NCI-H146 treated with DMSO at 0.1 percent for 48 hours (cell line): ENCODE measurements at regions not wholly inside any gene's neighbourhood (a gene's known extent, or its start where the extent isn't known, plus 50 kb on each side); places are given as distances from the start of the nearest gene placed in this dataset.

Source experiments
- DNase-seq: peaks from one replicate; lab custom pipeline; 2025; ENCODE audit not compliant: unreplicated experiment; lab: John Stamatoyannopoulos, UW

DNA sequence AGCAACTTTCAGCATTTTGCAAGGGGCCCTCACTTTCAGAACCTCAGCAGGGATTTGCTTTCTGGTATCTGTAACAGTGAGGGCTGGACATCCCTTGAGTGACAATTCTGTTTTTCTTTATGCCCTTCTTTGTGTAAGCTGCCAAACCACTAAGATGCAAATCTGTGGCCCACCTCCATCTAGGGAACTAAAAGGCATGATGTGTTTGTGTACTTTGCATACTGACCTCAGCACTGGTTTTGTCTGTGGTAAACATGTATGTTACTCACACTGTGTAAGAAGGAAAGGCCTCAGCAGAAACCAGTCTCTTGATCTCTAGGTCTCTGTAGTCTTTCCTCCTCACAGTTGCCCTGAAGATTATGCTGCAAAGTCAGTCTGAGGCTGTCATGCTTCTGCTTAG, 396.6 kb upstream of the DYNLRB2 start:
- DNase-seq = no peak

DNA sequence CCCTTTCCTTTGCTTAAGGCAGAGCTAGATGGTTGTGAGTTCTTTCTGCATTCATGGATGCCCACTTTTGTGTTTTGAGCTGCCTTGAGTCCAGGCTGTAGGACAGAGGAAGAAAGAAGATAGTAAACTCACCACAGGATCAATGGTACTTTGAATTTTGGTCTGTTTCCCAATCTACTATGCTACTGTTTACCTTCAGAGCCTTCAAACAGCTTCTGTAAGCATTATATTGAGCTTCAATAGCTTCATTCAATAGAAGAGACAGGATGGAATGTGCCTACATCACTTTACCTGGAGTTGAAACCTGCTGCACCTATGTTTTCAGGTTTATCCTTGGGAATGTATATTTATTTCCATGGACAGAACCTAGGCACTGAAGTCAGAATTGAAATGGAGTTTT, 397.9 kb upstream of the DYNLRB2 start:
- no peak for DNase-seq

DNA sequence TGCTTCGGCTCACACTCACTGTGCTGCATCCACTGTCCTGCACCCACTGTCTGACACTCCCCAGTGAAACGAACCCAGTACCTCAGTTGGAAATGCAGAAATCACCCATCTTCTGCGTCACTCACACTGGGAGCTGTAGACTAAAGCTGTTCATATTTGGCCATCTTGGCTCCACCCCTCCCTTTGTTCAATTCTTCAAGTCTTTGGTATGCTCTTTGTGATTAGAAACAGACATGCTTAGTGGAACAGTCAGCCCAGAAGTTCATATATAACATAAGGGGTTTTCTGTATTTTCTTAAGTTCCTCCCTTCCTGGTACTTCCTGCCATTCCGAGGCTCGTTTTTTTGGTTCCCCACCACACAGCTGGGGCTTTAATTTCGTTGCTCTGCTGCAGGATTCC, 398.5 kb upstream of the DYNLRB2 start:
- DNase-seq = no peak

DNA sequence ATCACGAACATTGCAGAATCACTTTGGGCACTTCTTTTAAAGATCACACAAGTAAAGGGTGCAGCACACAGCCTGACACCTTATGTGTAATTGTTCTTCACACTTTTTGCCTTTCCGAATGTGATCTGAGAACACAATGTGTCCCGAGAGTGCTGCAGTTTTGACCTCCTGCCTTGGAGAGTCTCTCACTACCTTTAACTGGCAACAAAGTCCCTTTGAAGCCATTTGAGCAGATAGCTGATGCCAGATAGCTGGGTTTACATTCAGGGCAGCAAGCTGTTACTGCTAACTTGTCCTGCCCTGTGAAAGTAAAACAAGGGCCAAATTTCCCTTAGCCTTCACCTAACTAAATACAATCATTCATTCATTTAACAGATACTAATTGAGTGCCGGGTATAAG, 411.0 kb upstream of the DYNLRB2 start:
- no peak for DNase-seq

DNA sequence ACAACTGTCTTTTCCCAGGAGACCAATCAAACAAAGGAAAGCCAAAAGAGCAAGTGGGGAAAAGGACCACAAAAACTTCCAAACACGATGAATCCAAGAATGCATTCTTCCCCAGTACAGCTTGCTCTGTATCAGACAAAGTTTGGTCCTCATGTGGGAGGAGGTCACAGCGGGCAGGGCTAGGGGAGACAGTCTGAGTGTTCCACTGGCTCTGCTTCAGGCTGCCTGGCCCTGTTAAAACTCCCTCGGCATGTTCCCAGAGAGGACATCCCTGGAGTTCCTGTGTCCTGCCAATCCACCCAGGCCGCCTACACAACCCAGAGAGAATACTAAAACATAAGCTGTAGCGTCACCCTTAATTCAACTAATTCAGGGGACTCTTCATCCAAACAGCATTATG, 415.1 kb upstream of the DYNLRB2 start:
- DNase-seq = no peak

DNA sequence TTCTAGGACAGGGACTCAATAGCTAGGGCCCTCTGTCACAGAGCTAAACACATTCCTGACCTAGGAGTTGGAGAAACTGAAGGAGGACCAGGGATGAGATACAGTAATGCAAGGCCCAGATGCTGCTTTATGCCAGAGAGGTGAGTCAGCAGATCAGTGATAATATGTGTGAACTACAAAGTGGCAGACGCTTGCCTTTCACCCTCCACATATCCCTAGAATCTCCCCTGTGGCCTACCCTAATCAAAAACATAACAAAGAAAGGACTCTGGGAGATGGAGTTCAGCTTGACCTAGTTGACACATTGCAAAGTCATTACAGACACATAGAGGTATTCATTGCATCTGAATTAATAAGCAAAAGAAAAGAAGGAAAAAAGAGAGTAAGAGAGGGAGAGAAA, 417.6 kb upstream of the DYNLRB2 start:
- DNase-seq = no peak

DNA sequence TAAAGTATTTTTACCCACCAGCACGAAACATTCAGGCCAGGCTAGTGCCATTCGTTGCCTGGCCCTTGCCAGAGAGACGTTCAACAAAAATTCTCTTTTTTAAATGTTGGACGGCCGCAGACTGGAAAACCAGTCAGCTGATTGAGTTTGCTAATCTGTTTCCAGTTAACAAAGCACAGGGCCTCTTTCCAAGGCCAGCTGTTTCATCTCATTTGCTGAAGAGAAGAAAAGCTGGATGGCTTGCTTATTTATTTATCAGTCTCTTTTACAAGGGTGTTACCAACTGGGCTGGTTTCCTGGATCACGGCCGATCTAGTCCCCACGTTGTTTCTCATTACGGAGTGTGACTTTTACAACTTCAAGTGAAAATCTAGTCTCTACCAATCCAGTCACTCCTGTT, 418.7 kb upstream of the DYNLRB2 start:
- no peak for DNase-seq

DNA sequence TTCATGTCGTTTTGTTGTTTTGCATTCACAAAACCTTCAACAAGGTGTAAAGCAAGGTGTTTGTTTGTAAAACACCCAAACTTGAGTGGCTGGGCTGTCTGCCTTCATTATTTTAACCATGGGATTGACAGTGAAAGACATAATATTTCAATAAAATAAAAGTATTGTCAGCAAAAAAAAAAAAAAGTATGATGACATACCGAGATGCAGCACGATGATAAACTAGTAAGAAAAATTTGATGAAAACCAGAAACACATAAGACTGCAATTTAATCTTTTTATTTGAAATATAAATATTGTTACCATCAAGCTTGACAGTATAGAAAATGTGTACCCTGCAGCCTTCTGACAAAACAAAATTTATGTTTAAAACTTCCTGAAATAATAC, 419.3 kb upstream of the DYNLRB2 start:
- DNase-seq = no peak

DNA sequence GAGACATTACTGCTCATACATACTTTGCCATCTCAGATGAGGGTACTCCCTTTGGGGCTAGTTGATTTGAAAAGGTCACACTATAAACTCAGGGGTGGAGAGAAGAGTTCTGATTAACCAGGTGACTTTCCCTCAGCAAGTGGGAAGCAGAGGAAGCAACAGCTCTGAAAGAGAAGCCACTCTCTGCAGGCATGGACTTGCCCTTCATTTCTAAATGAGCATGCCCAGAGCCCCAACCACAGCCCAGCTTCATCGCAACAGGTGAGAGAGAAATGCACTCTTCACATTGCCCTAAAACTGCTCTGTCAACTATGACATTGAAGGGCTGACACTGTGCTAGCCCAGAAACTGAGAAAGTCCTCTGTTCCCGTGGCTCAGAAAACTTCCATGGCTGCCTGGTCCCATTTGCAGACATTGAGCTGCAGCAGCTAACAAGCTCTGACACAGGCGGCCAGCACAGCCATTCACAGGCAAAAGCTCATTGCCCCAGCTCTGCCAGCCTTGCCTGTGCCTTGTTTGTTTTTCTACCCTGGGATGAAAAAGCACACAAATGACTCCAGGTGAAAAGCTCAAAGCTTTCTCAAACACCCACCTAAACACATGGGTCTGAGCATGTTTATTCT, 419.8 kb upstream of the DYNLRB2 start:
- no peak for DNase-seq

DNA sequence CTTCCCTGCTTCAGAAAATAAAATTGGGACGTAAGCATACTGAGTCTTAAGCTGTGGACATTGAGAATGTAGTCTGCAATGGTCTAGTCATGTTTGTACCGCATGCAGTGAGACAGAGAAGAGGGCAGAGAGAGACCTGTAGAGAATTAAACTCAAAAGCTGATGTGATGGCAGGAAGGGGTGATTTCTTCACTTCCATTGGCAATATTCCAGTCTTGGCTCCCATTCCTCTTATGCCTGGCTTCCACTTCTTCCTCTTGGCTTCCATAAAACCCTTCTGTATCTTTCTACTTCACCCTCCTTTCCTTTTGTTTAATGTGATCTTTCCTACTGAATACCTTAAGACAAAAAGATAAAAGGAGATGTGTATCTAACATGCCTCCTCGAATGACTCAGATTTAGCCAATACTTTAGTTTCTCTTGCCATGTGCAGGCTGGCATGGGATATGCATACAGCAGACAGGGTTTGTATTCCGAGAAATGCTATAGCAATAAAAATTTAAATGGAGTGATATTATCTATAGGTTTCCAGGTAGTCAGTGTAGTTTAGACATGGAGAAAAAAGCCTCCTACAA, 423.1 kb upstream of the DYNLRB2 start:
- no peak for DNase-seq

DNA sequence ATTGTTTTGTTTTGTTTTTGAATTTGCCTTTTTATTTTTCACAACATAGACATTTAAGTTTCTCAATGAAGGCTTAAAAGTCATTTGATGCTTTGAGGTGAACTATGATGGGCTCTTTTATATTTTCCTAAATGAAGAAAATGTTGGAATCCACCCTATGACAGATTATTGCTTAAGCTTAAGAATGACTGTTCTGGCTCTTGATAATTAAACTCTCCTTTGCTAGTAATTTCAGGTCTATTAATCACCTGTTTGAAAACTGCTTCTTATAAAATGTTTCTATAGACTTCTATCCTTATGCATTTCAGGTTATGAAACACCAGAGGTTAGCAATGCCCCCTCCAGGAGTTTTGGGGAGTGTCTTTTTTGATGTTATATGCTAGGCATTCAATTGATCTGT, 424.1 kb upstream of the DYNLRB2 start:
- DNase-seq = no peak

DNA sequence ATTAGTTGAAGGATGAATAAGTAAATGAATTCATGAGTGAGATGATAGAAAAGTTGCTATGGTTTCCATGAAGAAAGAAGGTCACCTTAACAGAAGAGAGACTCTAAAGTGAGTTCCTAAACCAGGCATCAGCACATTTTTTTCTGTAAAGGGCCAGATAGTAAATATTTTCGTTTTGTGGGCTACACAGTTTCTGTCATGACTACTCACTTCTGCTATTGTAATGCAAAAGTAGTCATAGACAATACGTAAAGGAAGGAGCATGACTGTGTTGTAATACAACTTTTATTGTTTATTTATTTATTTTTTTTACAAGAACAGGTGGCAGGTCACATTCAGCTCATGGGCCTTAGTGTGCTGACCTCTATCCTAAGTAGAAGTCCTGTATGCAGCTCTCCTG, 426.1 kb upstream of the DYNLRB2 start:
- DNase-seq = no peak

DNA sequence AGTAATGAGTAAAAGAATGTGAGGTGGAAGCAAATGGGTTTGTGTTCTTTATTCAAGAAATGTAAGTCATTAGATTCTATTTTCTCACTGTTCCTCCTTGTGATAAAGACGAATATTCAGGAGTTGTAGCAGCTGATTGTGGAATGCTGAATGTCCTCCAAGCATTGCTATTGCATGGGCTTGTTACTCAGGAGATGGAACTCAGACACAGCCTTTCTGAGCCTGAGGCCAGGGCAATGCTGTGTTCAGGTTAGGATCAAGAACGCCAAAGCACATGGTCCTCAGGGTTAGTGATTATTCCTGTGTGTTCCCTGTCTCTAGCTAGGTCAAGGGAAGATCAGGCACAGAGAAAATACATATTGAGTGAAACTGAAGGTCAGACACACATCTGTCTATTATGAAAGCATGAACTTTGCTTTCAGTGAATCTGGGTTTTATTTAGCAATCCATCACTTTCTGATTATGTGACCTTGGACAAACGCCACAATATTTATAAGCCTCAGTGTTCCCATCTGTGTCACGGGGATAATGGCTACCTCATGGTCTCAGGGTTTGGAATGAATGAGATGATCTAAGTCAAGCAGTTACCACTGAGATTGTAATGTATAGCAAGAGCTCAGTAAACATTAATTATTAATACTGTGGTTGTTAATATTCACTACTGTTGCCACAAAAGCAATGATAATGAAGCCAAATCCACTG, 426.8 kb upstream of the DYNLRB2 start:
- DNase-seq = no peak

DNA sequence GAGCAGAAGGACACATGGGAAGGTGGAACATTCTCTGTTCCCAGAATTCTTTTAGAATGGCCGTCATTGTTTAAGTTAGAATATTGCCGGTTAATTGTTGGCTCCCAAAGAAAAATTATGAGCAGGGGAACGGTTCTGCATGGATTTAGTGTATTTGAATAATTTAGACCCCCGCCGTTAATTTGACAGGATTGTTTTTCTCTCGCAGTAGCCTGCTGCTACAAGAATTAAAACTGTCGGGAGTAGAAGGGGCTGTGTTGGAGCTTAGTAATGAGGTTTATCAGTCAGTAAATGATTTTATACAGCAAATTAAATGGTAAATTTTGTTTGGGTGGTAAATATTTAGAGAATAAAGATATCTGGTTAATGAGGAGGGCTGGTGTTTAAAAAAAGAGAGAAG, 431.2 kb upstream of the DYNLRB2 start:
- DNase-seq = no peak

DNA sequence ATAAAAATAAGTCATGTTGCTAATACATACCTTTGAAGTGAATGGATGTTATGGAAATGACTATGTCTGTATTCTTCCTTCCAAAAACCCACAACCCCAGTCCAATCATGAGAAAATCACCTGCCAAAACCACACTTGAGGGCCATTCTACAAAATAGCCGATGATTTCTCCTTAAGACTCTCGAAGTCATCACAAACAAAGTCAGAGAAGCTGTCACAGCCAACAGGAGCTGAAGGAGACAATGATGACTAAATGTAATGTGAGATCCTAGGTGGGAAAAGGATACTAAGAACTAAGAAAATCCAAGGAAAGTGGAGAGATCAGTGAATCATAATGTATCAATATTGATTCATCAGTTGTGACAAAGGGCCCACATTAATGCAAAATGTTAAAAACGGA, 432.9 kb upstream of the DYNLRB2 start:
- no peak for DNase-seq

DNA sequence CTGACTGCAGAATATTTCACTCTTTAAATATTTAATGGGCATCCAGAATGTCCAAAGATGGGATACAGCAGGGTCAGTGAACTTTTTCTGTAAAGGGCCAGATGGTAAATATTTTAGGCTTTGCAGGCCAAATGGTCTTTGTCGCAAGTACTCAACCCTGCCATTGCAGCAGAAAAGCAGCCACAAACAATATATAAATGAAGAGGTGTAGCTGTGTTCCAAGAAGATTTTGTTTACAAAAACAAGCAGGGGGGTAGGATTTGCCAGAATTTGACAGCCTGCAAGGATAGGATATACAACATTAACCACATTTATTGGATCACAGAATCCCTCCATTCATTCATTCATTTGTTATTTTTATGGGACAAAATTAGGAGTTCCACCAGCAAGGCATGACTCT, 435.0 kb upstream of the DYNLRB2 start:
- DNase-seq = no peak

DNA sequence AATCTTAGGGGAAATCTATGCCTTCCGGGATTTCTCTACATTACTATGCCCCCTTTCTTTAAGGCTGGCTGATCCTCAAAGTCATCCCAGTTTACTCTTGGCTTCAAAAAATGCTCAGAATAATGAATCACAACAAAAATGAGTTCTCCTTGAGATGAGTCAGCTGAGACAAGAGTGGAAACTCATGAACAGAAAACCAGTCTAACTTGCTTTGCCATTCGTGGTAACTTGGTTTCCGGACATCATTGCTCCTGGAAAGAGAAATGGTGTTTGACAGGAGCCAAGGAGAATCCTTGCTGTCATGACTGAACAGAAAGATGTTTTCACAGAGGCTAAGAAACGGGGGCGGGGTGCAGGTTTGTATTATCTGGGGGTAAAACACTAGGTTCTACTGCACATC, 435.6 kb upstream of the DYNLRB2 start:
- no peak for DNase-seq

DNA sequence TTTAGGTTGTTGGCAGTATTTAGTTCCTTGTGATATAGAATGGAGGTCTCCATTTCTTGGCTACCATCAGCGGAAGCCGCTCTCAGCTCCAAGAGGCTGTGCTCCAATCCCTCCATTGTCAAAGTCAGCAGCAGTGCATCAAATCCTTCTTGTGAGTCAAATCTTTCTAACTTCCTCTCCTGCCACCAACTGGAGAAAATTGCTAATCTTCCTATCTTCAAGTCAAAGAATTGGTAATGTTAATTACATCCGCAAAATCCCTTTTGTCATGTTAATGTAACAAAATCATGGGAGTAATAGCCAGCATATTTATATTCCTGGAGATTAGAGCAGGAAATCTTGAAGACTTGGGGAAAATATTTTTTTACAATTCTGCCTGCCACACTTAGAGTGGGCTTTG, 436.4 kb upstream of the DYNLRB2 start:
- no peak for DNase-seq

DNA sequence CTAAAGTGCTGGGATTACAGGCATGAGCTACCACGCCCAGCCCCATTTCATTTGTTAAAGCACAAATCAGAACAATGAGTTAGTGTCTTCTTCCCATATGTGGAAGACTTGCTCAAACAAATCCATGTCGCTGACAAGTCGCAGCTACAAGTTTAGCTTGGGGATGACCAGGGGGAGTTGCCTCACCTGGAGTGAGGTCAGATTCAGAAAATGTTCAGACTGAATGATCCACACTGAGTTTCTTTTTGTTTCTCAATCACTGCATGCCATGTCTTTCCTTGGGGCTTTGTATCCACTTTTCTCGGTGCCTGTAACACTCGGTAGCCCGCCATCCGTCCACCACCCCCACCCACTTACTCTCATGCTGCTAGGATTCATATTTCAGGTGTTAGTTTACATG, 437.3 kb upstream of the DYNLRB2 start:
- no peak for DNase-seq

DNA sequence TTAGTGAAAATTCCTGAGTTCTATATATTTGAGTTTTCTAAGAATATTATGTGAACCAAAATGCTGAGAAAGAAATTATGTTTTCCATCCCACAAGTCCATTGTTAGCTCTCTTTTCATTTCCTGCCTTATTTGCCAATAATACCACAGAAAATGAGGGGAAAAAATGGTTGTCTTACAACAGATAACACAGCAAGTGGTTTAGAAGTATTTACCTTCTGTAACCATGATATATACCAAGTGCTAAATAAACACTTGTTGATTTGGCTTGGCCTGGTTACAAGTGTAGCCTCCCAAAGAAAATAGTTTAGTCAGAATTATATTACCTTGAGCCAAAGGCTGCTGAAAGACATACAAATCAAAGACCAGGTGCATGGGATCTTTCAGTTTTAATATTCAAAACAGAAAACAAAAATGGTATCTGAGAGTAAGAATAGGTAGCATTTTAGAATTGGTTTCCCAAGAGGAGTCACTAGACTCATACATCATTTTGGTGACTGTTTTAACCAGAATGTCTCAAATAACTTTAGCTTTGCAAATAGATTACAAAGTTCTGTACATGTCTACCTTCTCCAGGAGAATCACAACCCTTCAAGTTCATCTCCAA, 439.8 kb upstream of the DYNLRB2 start:
- DNase-seq = no peak

DNA sequence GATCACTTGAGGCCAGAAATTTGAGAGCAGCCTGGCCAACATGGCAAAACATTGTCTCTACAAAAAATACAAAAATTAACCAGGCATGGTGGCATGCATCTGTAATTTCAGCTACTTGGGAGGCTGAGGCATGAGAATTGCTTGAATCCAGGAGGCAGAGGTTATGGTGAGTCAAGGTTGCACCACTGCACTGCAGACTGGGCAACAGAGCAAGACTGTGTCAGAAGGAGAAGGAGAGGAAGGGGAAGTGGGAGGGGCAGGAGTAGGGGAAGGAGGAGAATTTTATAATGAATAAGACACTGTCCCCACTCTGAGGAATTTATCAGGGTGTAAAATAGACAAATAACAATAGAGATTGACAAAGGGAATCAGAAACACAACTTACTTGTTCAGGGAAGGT, 440.6 kb upstream of the DYNLRB2 start:
- DNase-seq = no peak

DNA sequence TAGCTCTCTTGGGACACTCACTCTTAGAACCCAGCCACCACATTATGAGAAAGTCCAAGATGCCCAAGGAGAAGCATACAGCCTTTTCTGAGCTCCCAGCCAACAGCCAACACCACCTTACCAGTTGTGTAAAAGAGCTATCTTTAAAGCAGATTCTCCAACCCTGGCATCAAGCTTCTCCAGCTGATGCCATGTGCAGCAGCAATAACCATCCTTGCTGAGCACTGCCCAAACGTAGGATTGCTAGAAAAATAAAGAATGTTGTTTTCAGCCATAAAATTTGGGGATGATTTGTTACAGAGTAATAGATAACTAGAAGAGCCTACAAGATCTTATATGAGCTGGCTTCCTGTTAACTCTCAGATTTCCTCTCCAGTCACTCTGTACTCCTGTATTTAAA, 443.7 kb upstream of the DYNLRB2 start:
- no peak for DNase-seq
